Effector memory CD4-positive, alpha-beta T cell (primary cell): ENCODE measurements at regions not wholly inside any gene's neighbourhood (a gene's known extent, or its start where the extent isn't known, plus 50 kb on each side); places are given as distances from the start of the nearest gene placed in this dataset.

Source experiments
- DNase-seq, 3 donors: peaks; one replicate each; pipeline ENCODE4 v3.0.0-alpha.2; 2020
- H3K27ac ChIP-seq: 2 replicates; pipeline ENCODE4 v1.7.0; 2013; ENCODE audit warnings: mild to moderate bottlenecking, low read length, moderate library complexity; ENCODE audit not compliant: insufficient read depth, poor library complexity, severe bottlenecking
- H3K27me3 ChIP-seq: replicated peaks from 2 replicates; pipeline ENCODE4 v1.7.0; 2013; ENCODE audit warnings: mild to moderate bottlenecking, low read length; ENCODE audit not compliant: insufficient read depth, control insufficient read depth, poor library complexity, severe bottlenecking
- H3K36me3 ChIP-seq: 2 replicates; pipeline ENCODE4 v1.7.0; 2013; ENCODE audit warnings: mild to moderate bottlenecking, low read length, moderate library complexity; ENCODE audit not compliant: control insufficient read depth, insufficient read depth
- H3K4me1 ChIP-seq: 2 replicates; pipeline ENCODE4 v1.7.0; 2013; ENCODE audit warnings: low read length, mild to moderate bottlenecking; ENCODE audit not compliant: control insufficient read depth, insufficient read depth, poor library complexity, severe bottlenecking
- H3K4me3 ChIP-seq: 2 replicates; pipeline ENCODE4 v1.7.0; 2013; ENCODE audit warnings: low read length, low read depth, mild to moderate bottlenecking; ENCODE audit not compliant: insufficient read depth, poor library complexity, severe bottlenecking
- H3K9me3 ChIP-seq: 2 replicates; pipeline ENCODE4 v1.7.0; 2013; ENCODE audit warnings: mild to moderate bottlenecking, low read length, moderate library complexity; ENCODE audit not compliant: control insufficient read depth

GRCh38 chr13:107104631-107105030 is 536.7 kb upstream of the ARGLU1 start:
- DNase-seq, result no peak

GRCh38 chr13:107102676-107103075 is 534.7 kb upstream of the ARGLU1 start:
- H3K4me3 ChIP-seq, result no peak overlapping the region
- no peak overlapping the region for H3K27ac ChIP-seq
- H3K4me1 ChIP-seq, result no peaks in the 10 kb centered on the region
- no peak for DNase-seq
- no peaks in the 10 kb centered on the region for H3K9me3 ChIP-seq
- H3K36me3 ChIP-seq, result no peaks in the 10 kb centered on the region
- H3K27me3 ChIP-seq, result no peaks in the 10 kb centered on the region

More at GRCh38 chr13:107104631-107105030, 536.7 kb upstream of the ARGLU1 start:
- Histone ChIP-seq H3K36me3 (no peaks in the 10 kb centered on the region), H3K27me3 (no peaks in the 10 kb centered on the region), H3K27ac (no peak overlapping the region), H3K4me1 (no peaks in the 10 kb centered on the region), H3K4me3 (no peak overlapping the region), H3K9me3 (no peaks in the 10 kb centered on the region)

GRCh38 chr13:107099661-107100060 is 531.7 kb upstream of the ARGLU1 start:
- no peaks in the 10 kb centered on the region for H3K4me1 ChIP-seq
- no peak for DNase-seq
- no peaks in the 10 kb centered on the region for H3K36me3 ChIP-seq
- no peak overlapping the region for H3K4me3 ChIP-seq
- no peaks in the 10 kb centered on the region for H3K27me3 ChIP-seq
- no peak overlapping the region for H3K27ac ChIP-seq
- no peaks in the 10 kb centered on the region for H3K9me3 ChIP-seq

GRCh38 chr13:107097916-107098315 is 530.0 kb upstream of the ARGLU1 start:
- DNase-seq, result no peak
- H3K9me3 ChIP-seq, result no peaks in the 10 kb centered on the region

GRCh38 chr13:107095876-107096275 is 527.9 kb upstream of the ARGLU1 start:
- no peaks in the 10 kb centered on the region for H3K36me3 ChIP-seq
- H3K4me1 ChIP-seq, result no peaks in the 10 kb centered on the region
- H3K27me3 ChIP-seq, result no peaks in the 10 kb centered on the region
- H3K4me3 ChIP-seq, result no peak overlapping the region
- H3K27ac ChIP-seq, result no peak overlapping the region
- no peaks in the 10 kb centered on the region for H3K9me3 ChIP-seq
- no peak for DNase-seq

More at GRCh38 chr13:107097916-107098315, 530.0 kb upstream of the ARGLU1 start:
- Histone ChIP-seq H3K4me1 (no peaks in the 10 kb centered on the region), H3K27me3 (no peaks in the 10 kb centered on the region), H3K4me3 (no peak overlapping the region), H3K27ac (no peak overlapping the region), H3K36me3 (no peaks in the 10 kb centered on the region)

GRCh38 chr13:107091861-107092260 is 523.9 kb upstream of the ARGLU1 start:
- no peaks in the 10 kb centered on the region for H3K27me3 ChIP-seq
- H3K27ac ChIP-seq, result no peak overlapping the region
- DNase-seq, result no peak
- H3K4me1 ChIP-seq, result no peaks in the 10 kb centered on the region
- no peaks in the 10 kb centered on the region for H3K9me3 ChIP-seq
- H3K4me3 ChIP-seq, result no peak overlapping the region
- no peaks in the 10 kb centered on the region for H3K36me3 ChIP-seq

GRCh38 chr13:107091428-107091827 is 523.5 kb upstream of the ARGLU1 start:
- H3K9me3 ChIP-seq, result no peaks in the 10 kb centered on the region
- H3K4me3 ChIP-seq, result no peak overlapping the region
- H3K4me1 ChIP-seq, result no peaks in the 10 kb centered on the region
- no peaks in the 10 kb centered on the region for H3K36me3 ChIP-seq
- no peak overlapping the region for H3K27ac ChIP-seq
- no peak for DNase-seq
- H3K27me3 ChIP-seq, result no peaks in the 10 kb centered on the region

GRCh38 chr13:107088061-107088460 is 520.1 kb upstream of the ARGLU1 start:
- no peak overlapping the region for H3K4me3 ChIP-seq
- H3K9me3 ChIP-seq, result no peaks in the 10 kb centered on the region

GRCh38 chr13:107079423-107080049 is 511.6 kb upstream of the ARGLU1 start:
- Histone ChIP-seq H3K36me3 (no peaks in the 10 kb centered on the region), H3K9me3 (no peaks in the 10 kb centered on the region), H3K27ac (no peak overlapping the region), H3K4me1 (no peaks in the 10 kb centered on the region), H3K27me3 (no peaks in the 10 kb centered on the region), H3K4me3 (no peak overlapping the region)
- DNase-seq, result no peak

More at GRCh38 chr13:107088061-107088460, 520.1 kb upstream of the ARGLU1 start:
- Histone ChIP-seq H3K27ac (no peak overlapping the region), H3K4me1 (no peaks in the 10 kb centered on the region), H3K27me3 (no peaks in the 10 kb centered on the region), H3K36me3 (no peaks in the 10 kb centered on the region)
- no peak for DNase-seq

GRCh38 chr13:107078229-107078765 is 510.4 kb upstream of the ARGLU1 start:
- H3K9me3 ChIP-seq, result no peaks in the 10 kb centered on the region
- H3K4me3 ChIP-seq, result no peak overlapping the region
- no peaks in the 10 kb centered on the region for H3K27me3 ChIP-seq
- DNase-seq, result no peak
- H3K4me1 ChIP-seq, result no peaks in the 10 kb centered on the region
- no peaks in the 10 kb centered on the region for H3K36me3 ChIP-seq
- H3K27ac ChIP-seq, result no peak overlapping the region
